K562 (cell line): ENCODE measurements at regions not wholly inside any gene's neighbourhood (a gene's known extent, or its start where the extent isn't known, plus 50 kb on each side); places are given as distances from the start of the nearest gene placed in this dataset.

Experiments
- ATAC-seq: fragments of 200-7000 bp; cut with Tn5 transposase; 3 replicates; pipeline ENCODE4 v1.9.1; 2020; ENCODE audit warnings: moderate library complexity
- BruUV-seq: library from RNA; stranded (reverse); fragments of 400-500 nt; replicated peaks from 2 replicates; lab custom pipeline; 2021; lab: Mats Ljungman, UMichigan
- CTCF ChIA-PET: fragments of 300-600 bp; formaldehyde crosslinking; extraction: SDS; loops from one replicate; lab custom pipeline; 2021; ENCODE audit warnings: low intra/inter-chr PET ratio; lab: Yijun Ruan, JAX
- POLR2A ChIA-PET: fragments of 300-600, 350-650 bp; sonication (Branson Sonifier 250); formaldehyde crosslinking; extraction: SDS; loops from one replicate; lab custom pipeline; 2021; ENCODE audit warnings: antibody characterized with exemption, inconsistent platforms; lab: Yijun Ruan, JAX
- DNase-seq, 4 experiments: peaks; one replicate each; pipeline versions ENCODE4 v3.0.0 to v3.0.0-alpha.2; 2011 to 2018; ENCODE audit warnings: low spot score in 3 of 4, mixed read lengths in 3 of 4; ENCODE audit errors: extremely low read depth in 1 of 4
- FAIRE-seq: peaks from 2 replicates; lab custom pipeline; 2011; peaks lifted over from hg19 to GRCh38; lab: Jason Lieb, UNC
- H2AFZ ChIP-seq: 2 replicates; pipeline ENCODE4 v1.6.0; 2011; ENCODE audit warnings: low read depth, low read length, control low read depth, inconsistent platforms
- H3K27ac ChIP-seq: fragments of 200-600 bp; 3 replicates; pipeline ENCODE4 v1.8.0; 2011; ENCODE audit warnings: low read depth, mild to moderate bottlenecking, control low read depth, inconsistent platforms, low read length, moderate library complexity, mixed read lengths; ENCODE audit errors: extremely low read depth
- H3K27me3 ChIP-seq, 2 experiments: fragments of 300-600 bp in 1 of 2; 2 replicates in 1 of 2; 3 replicates in 1 of 2; pipeline versions ENCODE4 v1.6.0 to v1.8.0; 2011; ENCODE audit warnings: inconsistent platforms in 2 of 2, low read length in 2 of 2, mild to moderate bottlenecking in 1 of 2, mixed read lengths in 1 of 2, moderate library complexity in 1 of 2; ENCODE audit not compliant: control insufficient read depth in 2 of 2, insufficient read depth in 2 of 2
- H3K36me3 ChIP-seq: fragments of 300-600 bp; 3 replicates; pipeline ENCODE4 v1.8.0; 2011; ENCODE audit warnings: mild to moderate bottlenecking, low read length, inconsistent platforms; ENCODE audit not compliant: control insufficient read depth, insufficient read depth
- H3K4me1 ChIP-seq, 2 experiments: fragments of 200-600 bp in 1 of 2; replicated peaks in 1 of 2; 2 replicates in 1 of 2; 3 replicates in 1 of 2; pipeline versions ENCODE4 v1.5.1 to v1.8.0; 2011; ENCODE audit warnings: inconsistent platforms in 2 of 2, low read length in 2 of 2, mild to moderate bottlenecking in 1 of 2, mixed read lengths in 1 of 2, moderate library complexity in 1 of 2; ENCODE audit not compliant: control insufficient read depth in 2 of 2, insufficient read depth in 2 of 2
- H3K4me2 ChIP-seq: 2 replicates; pipeline ENCODE4 v1.6.1; 2011; ENCODE audit warnings: low read length, control low read depth, inconsistent platforms, mixed read lengths; ENCODE audit not compliant: insufficient read depth
- H3K4me3 ChIP-seq: fragments of 200-600 bp; sonication (generic), shearing (Covaris generic); 2 replicates; pipeline ENCODE4 v1.5.1; 2016; ENCODE audit warnings: control low read depth, inconsistent platforms
- H3K79me2 ChIP-seq: fragments of 200-600 bp; 3 replicates; pipeline ENCODE4 v1.8.0; 2011; ENCODE audit warnings: low read length, inconsistent platforms; ENCODE audit not compliant: control insufficient read depth, insufficient read depth
- H3K9ac ChIP-seq, 2 experiments: 2 replicates each; pipeline versions ENCODE4 v1.6.0 to v1.6.1; 2011; ENCODE audit warnings: low read depth in 2 of 2, low read length in 2 of 2, control low read depth in 1 of 2, inconsistent platforms in 1 of 2, mild to moderate bottlenecking in 1 of 2, mixed read lengths in 1 of 2; ENCODE audit not compliant: insufficient read depth in 1 of 2
- H3K9me1 ChIP-seq: one replicate; pipeline ENCODE4 v1.6.0; 2011; ENCODE audit warnings: inconsistent platforms, mild to moderate bottlenecking, low read length, moderate library complexity; ENCODE audit not compliant: control insufficient read depth, insufficient read depth
- H3K9me3 ChIP-seq: replicated peaks from 2 replicates; pipeline ENCODE4 v1.5.1; 2011; ENCODE audit warnings: low read depth, low read length, inconsistent platforms; ENCODE audit not compliant: control insufficient read depth, insufficient read depth
- H4K20me1 ChIP-seq: replicated peaks from 2 replicates; pipeline ENCODE4 v1.6.1; 2011; ENCODE audit warnings: low read length, inconsistent platforms, mixed read lengths; ENCODE audit not compliant: control insufficient read depth, insufficient read depth
- CBFA2T2 ChIP-seq: fragments of 450-650 bp; conservative IDR thresholded peaks from 2 replicates; pipeline ENCODE4 v1.6.1; 2017; ENCODE audit warnings: mild to moderate bottlenecking
- KDM4B ChIP-seq, 2 experiments: fragments of 450-650 bp in 1 of 2; sonication (generic) in 1 of 2; IDR thresholded peaks; 2 replicates each; pipeline ENCODE4 v1.6.1; 2016 to 2017; ENCODE audit warnings: borderline replicate concordance in 2 of 2, antibody characterized with exemption in 1 of 2, low read depth in 1 of 2, mild to moderate bottlenecking in 1 of 2
- LEF1 ChIP-seq: fragments of 450-650 bp; IDR thresholded peaks from 2 replicates; pipeline ENCODE4 v1.6.1; 2016; ENCODE audit warnings: mild to moderate bottlenecking
- NFIC ChIP-seq: fragments of 450-650 bp; IDR thresholded peaks from 2 replicates; pipeline ENCODE4 v1.6.1; 2017; ENCODE audit warnings: mild to moderate bottlenecking, inconsistent platforms
- NR2C2 ChIP-seq, 2 experiments: fragments of 200-800 bp in 1 of 2; sonication (Bioruptor generic) in 1 of 2; sonication (generic) in 1 of 2; formaldehyde crosslinking in 1 of 2; IDR thresholded peaks; 2 replicates each; pipeline versions ENCODE4 v1.6.1 to v1.8.0; 2016 to 2022; ENCODE audit warnings: mild to moderate bottlenecking in 1 of 2, missing compliant biosample characterization in 1 of 2, missing genetic modification characterization in 1 of 2, missing genetic modification reagents in 1 of 2
- SMARCE1 ChIP-seq: fragments of 450-650 bp; IDR thresholded peaks from 2 replicates; pipeline ENCODE4 v1.7.1; 2016; ENCODE audit warnings: mild to moderate bottlenecking
- TFAM ChIP-seq: fragments of 250-450 bp; sonication (Bioruptor Pico); conservative IDR thresholded peaks from 2 replicates; pipeline ENCODE4 v1.5.0; 2021; ENCODE audit warnings: mild to moderate bottlenecking, moderate library complexity
- TRIM24 ChIP-seq, 2 experiments: fragments of 450-650 bp; IDR thresholded peaks; 2 replicates each; pipeline ENCODE4 v1.6.1; 2016
- ZNF121 ChIP-seq: sonication (generic); formaldehyde crosslinking; conservative IDR thresholded peaks from 2 replicates; pipeline ENCODE4 v1.8.0; 2022; ENCODE audit warnings: missing genetic modification reagents
- ZNF609 ChIP-seq: sonication (generic); formaldehyde crosslinking; IDR thresholded peaks from 2 replicates; pipeline ENCODE4 v1.8.1; 2023; ENCODE audit warnings: missing genetic modification reagents, mild to moderate bottlenecking, borderline replicate concordance
- ZNF75A ChIP-seq: fragments of 450-650 bp; formaldehyde crosslinking; IDR thresholded peaks from 2 replicates; pipeline ENCODE4 v1.4.0; 2020; ENCODE audit warnings: mild to moderate bottlenecking
- WGBS: fragments of 100-300 bp; shearing (Covaris generic); methylation state at CpG from one replicate; pipeline ENCODE4 v1.1.6; 2016; ENCODE audit warnings: low coverage, mixed read lengths; ENCODE audit not compliant: insufficient coverage; ENCODE audit errors: missing lambda C conversion rate; 5-methylcytosine and 5-hydroxymethylcytosine counted together
- in situ Hi-C: fragments of 300-500 bp; cut with MboI; formaldehyde crosslinking; loops from 4 replicates; pipeline ENCODE4 v1.15.0; 2018; ENCODE audit warnings: inconsistent platforms, mixed read lengths
- intact Hi-C: fragments of 100-400 bp; cut with micrococcal nuclease; formaldehyde crosslinking; loops from 2 replicates; pipeline ENCODE4 v1.14.2; 2022

GRCh38 chr20:39835130-39835842 is 853.8 kb downstream of the MAFB start:
- Histone ChIP-seq H3K9me1 (no peaks in the 10 kb centered on the region), H3K79me2 (no peaks in the 10 kb centered on the region), H3K4me2 (no peak overlapping the region), H3K9me3 (no peaks in the 10 kb centered on the region), H4K20me1 (no peaks in the 10 kb centered on the region), H3K4me3 (no peak overlapping the region), H3K27me3 (no peaks in the 10 kb centered on the region), H3K27ac (no peak overlapping the region), H3K4me1 (no peaks in the 10 kb centered on the region), H2AFZ (no peak overlapping the region), H3K36me3 (no peaks in the 10 kb centered on the region), H3K9ac (no peak overlapping the region)
- ATAC-seq (no peak), DNase-seq (no peak), FAIRE-seq (no peak)
- ChIA-PET POLR2A (no interaction called here), CTCF (no interaction called here)
- no TSS peak for BruUV-seq
- intact Hi-C loops = no loop called here
- 0% methylated on average over 7 of the region's 7 CpGs for WGBS
- in situ Hi-C loops = no loop called here
- TF ChIP-seq NFIC (no peak), ZNF609 (CRISPR knock-in tag) (no peak), TFAM (CRISPR knock-in tag) (no peak), ZNF75A (CRISPR knock-in tag) (no peak), CBFA2T2 (no peak), SMARCE1 (no peak), KDM4B (IDR thresholded peaks at IDR 0.05; ENCODE audit: borderline replicate concordance in 2 of 2, low read depth in 1 of 2) (no peak), TRIM24 (IDR thresholded peaks at IDR 0.05) (no peak), ZNF121 (no peak), LEF1 (no peak), NR2C2 (CRISPR knock-in tag; IDR thresholded peaks at IDR 0.05) (no peak), NR2C2 (tag; IDR thresholded peaks at IDR 0.05) (no peak)
- TF ChIP-seq, all 486 proteins: peak for 0
